ENCODE measurements at regions not wholly inside any gene's neighbourhood (a gene's known extent, or its start where the extent isn't known, plus 50 kb on each side); places are given as distances from the start of the nearest gene placed in this dataset.
"Not testable (repeated sequence)": the region's sequence is repeated elsewhere in the genome, so short reads cannot be mapped to it uniquely, and the experiment has no call there.

DNA sequence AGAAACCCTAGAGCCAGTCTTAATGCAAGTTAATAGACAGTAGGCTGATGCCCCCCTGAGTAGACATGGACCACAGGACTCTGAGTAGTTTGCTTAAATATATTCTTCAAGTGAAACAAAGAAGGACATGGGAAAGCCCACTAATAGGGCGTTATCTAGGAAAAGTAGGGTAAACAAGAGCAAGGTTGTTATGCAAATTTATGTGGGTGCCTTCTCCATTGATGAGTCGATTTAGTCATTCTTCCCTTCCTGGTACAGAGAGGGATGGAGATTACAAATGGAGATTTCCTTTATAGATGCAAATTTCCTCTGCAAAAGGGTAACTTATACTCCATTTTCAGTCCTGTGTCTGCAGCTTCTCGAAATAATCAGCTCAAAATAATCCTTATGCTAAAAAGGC is 262.0 kb downstream of the CD83 start:
- no peak for DNase-seq

DNA sequence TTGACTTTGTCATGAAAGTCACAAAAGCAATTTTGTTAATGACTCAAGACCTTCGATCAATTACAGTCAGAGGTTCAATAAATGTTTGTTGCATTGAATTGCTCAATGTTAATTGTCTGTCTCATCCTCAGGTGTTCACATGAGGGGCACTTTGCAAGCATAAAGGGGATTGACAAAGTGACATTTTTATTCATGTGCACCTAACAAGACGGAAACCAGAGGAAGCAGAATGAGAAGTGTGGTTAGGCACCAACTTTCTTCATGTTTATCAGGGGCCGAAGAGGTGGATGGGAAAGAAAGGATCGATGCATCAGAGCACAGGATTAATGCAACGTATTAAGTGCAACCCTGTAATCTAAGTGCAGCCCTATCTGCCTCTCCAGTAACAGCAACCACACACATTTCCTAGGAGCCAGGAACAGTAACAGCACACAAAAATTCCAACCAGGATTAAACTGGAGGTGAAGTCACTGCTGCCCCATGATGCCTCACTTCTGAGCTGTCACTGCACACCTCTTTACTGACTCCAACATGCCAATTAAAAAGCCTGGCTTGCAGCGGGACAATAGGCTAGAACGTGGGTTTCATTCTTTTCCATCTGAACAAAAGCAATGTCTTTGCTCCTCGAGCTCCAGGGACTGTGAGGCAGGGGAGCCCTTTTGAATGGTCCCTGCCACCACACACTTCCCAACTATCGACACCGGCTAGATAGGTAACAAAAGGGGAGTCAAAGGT is 262.7 kb downstream of the CD83 start:
- no peak for DNase-seq

DNA sequence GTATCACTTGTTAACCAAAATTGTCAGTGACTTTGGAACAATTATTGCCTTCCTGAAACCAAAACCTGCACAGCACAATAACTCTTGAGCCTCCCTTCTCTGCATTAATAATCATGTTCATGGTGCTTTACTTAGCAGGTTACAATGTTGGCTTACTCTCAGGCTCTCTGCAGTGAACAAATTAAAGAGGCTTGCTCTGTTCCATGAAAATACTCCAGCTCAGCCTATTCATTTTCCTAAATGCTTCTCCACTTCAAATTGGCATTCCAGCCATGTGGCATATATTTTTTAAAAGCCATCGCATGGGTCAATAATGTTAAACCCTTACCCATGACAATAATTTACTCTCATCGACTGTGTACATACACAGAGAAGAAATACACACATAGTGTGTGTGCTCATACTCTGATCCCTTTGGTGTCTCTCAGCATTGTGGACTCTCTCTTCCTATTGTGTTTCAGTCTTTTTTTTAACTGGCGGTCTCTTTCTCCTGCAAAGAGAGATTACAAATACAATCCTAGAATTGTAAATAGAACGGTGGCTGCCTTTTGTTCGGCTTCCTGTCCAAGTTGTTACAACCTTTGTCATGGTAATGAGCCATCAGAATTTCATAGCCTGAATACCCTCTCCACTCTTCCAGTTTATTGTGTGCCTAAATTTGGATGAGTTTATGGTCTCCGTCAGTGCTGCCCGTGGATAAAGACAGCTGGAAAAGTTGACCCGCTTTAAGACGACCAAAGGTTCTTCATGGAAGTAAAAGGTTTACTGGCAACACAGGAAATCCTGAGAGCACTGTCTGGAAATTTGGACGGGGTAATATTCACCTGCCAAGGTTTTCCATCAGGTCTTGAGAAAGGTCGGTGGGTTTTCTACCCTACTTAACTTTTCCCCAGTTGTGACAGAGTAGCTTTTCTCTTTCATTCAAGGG is 263.6 kb downstream of the CD83 start:
- no peak for DNase-seq

DNA sequence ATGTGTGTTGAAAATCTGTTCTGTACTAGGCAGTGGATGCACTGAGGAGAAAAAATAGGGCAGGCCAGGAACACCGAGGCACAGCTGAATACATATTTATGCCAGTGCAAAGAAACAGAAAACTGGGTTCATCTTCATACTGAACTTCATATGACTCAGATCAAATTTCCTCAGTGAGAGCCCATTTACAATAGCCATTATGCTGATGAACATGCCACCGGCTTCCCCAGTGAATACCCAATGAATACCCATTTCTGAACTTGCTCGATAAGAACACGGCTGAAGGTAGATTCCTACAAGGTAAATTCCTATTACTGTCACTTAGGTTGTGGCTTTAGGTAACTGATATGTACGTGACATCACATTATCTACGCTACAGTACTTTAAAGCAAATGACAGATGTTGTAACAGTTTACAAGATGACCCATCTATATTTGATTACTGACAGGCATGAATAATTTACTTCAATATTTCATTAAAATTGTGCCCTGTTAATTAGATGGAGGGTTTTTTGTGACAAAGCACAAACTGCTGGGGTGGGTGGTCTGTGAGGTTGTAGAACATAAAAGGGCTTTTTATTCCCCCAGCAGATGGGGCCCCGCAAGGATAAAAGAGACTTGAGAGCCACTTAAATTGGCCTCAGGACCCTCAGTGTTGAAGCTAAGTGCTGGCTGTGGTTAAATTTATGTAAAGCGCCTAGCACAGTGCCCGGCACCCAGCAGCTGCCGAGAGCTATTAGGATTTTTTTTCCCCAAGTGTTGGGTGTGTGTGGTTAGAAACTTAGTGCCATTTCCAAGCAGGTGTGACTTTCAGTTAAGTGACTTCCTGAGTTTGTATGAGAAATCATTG is 264.5 kb downstream of the CD83 start:
- peak; percentile 43 for DNase-seq

DNA sequence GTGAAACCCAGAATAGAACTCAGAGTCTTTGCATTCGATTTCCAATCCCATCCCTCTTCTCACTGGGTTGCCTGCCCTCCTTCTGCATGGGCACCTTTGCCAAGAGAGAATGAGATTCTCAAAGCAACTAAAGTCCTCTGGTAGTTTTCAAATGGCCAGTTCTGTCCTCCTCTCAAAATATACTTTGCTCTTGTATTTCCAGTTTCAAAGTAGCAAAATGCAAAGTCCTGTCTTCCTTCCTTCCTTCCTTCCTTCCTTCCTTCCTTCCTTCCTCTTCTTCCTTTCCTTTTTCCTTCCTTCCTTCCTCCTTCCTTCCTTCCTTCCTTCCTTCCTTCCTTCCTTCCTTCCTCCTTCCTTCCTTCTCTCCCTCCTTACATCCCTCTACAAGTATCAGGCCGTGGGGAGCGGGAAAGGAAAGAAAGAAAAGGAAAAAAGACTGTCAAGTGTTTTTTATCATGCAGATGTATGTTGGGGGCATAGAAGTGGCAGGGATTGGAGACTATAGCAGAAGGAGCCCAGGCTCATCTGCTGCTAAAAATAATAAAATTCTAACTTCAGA is 265.2 kb downstream of the CD83 start:
- DNase-seq = no peak

DNA sequence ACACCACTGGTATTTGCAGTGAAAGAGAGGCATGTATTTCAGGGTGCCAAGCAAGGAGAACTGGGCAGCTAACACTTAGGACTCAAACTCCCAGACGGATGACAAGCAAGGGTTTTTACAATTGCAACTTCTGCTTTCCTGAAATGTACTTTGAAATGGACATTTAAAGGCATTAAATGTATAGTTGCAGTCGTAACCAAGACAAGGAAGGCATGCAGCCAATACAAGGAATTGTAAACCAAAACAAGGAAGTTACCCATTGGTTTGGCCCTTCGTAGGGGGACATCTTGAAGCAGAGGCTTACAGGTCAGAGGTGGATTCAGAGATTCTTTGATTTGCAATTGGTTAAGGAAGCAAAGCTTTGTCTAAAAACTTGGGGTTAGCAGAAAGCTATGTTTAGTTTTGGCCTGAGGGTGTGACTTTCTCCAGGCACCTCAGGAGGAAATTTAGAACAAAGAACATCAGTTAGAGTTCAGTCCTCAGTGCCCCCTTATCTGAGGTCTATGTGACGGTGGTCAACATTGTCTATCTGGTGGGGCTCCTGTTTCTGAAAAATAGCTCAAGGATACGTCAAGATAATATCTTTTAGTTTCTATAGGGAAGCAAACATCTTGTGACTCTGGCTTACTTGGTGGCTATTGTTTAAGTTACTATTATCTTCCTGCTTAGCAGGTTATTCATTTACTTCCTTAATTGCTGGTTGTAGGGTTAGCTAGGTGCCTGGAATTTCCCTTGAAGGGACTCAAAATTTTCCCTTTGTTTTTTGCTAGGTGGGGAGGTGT is 266.0 kb downstream of the CD83 start:
- no peak for DNase-seq

DNA sequence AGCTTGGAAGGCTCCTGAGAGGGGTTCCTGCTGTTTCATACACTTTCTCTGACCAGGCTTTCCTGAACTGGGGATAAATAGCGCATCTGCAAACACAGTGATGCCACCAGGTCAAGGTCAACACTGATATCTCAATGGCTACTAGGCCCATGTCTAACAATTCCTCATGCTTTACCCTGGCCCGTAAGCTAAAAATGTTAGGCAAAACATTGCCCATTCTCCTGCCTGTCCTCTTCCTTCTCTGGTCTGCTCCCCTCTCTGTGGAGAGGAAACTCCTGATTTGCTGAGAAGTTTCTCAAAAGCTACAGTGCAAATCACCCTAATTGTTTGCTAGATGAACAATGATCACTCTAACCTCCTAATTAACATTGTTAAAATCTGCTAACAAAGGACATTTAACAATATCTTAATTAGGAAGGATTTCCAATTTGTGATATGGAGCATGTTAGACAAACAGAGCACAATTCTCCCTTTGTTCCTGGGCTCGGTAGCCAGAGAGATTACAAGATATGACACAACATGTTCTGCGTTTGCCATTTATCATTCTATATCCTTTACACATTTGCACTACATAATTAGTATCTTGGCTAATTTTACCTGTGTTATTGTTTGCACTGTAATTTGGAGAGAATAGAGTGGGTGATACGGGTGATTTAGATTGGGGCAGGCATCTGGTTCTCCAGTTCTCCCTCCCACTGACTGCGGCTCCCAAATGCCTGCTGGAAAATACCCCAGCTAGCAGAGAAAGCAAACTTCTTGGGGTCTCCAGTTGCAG is 266.8 kb downstream of the CD83 start:
- DNase-seq = no peak

DNA sequence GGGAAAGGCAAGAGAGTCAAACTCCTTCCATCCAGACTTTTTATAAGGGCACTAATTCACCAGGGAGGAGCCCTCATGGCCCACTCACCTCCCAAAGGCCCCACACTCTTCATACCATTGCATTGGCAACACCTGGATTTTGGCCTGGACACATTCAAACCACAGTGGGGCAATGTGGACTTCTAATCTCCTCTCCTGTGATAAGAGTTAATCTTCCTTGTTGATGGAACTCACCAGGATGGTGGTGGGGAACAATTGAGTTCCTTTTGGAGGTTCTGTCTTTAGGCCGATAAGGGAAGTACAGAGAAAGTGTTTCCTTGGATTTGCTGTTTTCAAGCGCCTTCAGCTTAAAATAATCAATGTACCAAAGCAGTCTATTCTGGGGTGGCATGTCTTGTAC is 268.7 kb downstream of the CD83 start:
- DNase-seq = no peak

DNA sequence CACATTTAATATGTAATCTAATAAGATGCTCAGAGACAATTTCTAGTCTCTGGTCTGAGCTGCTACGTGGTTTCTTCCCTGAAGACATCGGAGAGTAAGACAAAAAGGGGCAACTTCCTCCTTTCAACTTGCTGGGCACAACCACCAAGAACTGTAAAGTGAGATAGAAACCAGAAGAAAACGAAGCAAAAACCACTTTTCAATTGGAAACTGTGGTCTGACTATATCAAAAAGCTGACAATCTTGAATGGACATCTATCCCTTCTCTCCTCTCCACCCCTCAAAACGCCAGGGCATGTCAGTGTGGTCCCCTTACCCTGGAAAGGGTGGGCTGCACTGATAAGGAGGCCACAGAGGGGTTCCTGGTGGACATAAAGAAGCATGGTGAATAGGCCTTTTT is 269.1 kb downstream of the CD83 start:
- no peak for DNase-seq

DNA sequence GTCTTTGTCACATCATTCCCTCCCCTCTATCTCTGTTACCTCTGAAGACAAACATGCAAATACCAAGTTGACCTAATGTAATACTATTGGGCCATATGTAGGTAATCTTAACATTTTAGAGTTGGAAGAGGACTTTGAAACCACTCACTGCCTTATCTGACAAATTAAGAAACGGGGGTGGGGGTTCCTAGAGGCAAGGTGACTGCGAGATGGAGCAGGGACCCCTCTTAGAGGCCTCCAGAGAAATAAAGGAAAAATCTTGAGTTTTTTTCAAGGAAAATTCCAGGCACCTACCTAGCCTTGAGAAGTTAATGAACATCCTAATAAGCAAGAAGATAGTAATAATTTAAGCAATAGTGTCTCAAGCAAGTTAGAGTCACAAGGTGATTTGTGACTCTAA is 270.8 kb downstream of the CD83 start:
- DNase-seq = no peak

DNA sequence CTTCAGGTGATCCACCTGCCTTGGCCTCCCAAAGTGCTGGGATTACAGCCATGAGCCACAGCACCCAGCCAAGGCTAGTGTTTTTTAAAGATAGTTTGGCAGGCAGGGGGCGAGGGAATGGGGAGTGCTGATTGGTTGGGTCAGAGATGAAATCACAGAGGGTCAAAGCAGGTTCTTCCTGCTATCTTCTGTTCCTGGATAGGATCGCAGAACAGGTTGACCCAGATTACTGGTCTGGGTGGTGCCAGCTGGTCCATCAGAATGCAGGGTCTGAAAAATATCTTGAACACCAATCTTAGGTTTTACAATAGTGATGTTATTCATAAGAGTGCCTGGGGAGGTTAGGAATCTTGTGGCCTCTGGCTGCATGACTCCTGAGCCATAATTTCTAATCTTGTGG is 272.2 kb downstream of the CD83 start:
- DNase-seq = not testable (repeated sequence)

DNA sequence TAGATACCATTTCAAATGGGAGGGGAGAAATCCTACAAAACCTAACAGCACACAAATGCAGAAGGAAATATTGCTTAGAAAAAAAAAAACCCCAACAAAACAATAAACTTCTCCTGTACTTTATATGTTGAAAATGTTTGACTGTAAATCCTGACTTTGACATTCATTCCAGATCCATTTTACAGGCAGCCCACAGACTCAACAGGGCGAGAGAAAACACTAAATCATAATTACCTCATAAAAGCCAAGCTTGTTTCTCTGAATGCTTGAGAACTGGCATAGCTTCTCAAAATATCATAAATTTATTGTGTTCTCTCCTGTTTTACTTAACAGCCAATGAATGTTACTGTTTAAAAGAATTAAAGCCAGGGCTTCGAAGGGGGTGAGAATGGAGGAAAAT is 273.2 kb downstream of the CD83 start:
- DNase-seq = no peak

DNA sequence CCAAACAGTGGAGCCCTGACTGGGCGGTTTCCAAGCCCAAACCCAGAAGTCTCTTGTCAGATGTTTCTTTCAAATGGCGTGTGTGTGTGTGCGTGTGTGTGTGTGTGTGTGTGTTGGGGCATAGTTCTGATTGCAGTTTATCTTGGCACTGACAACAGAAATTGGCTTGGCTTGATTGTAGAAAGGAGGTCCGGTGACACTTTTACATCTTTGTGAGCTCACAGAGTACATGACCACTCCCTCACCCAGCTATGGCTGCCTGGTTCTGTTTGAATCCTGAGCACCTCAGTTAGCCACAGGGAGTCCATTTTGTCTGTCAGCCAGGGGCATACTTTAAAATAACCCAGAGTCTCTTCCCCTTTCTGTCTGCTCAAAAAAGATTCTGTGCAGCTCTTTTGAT is 276.3 kb downstream of the CD83 start:
- DNase-seq = no peak

DNA sequence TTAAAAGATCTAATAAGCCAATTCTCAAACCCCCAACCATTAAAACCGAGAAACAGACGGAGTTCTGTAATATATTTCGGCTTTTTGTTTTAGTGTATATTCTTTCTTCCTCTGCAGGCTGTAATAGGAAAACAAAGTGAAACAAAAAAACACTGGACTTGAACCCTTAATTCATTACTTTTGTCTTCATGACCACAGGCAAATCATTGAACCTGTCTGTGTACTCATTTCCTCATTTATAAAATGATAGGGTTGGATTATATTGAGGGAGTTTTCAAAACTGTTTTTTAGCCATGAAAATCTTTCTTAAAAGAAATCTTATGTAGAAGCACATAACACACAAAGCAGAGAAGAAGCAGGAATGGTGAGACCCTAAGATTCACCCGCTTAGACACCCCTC is 278.8 kb downstream of the CD83 start:
- no peak for DNase-seq

DNA sequence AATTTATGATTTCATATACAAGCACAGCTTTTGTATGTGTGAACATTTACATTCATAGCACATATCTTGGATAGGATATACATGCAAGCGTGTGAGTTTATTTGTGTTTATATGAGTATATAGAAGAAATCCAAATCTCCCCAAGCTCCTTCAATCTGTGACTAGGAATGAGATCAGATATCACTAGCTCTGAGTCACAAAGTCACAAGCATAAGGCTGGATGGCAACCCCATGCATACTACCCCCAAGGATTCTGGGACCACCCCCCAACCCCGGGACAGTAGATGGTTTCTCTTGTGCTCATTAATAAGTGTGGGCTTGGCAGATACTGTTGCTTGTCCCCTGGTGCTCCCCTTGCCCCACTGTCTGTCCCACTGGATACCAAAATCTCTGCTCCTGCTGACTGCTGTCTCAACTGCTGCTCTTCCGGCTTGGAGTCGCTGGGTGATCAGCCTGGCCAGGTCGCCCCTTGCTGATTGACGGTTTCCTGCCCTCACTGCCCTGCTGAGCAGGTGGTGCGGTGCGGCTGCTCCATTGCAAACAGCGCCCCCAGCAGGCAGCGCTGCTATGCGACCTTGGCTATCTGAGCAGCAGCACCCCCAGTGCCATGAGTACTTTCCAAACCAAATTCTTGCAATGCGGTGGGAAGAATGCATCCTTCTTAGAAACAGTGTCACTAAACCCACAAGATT is 279.4 kb downstream of the CD83 start:
- no peak for DNase-seq

DNA sequence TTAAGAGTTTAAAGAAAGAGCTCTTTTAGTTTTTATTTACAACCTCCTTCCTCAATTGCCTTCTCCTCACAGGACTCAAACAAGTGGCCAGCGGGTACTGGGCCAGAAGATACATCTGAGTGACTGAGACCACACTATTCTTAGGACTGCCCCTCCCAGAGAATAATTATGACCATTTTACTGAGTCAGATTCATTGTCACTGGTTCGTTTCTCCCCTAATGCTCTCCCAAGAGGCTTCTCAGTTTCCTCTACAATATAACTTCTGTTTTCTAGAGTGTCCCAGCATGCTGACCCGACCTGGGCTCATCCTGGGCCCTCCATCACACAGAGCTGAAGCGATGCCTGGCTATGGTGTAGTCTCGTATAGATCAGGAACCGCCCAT is 279.9 kb downstream of the CD83 start:
- DNase-seq = no peak

DNA sequence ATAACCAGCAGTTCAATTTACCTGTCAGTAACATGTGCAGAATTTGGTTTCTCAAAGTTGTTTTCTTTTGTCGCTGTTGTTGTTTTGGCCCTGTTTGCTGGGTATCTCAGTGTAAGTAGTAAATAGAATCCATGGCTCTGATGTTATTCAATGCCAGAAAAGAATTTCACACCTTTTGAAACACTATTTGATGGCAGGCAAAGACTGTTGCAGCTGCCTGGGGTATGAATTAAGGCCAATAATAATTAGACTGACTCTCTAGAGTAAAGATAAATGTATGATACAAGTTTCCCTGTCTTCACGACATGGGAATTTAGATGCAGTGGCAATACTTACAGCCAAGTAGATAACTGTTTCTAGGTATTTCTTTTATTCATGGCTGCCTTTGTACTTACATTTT is 281.4 kb downstream of the CD83 start:
- no peak for DNase-seq

DNA sequence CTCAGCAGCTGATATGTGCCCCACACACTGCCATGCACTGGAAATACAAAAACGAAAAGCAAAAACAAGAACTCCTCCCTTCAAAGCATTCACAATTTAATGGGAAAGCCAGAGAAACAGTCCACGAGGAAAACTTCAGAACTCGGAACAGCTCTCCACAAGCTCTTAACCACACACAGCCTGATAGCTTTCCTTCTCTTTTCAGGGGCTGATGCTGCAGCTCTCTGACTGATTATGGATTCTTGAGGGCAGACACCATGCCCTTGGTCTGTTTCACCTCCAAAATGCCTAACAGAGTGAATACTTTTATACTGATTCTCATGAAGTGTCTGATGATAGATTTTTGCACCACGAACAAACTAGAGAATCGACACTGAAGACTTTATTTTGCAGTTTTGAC is 282.1 kb downstream of the CD83 start:
- no peak for DNase-seq

DNA sequence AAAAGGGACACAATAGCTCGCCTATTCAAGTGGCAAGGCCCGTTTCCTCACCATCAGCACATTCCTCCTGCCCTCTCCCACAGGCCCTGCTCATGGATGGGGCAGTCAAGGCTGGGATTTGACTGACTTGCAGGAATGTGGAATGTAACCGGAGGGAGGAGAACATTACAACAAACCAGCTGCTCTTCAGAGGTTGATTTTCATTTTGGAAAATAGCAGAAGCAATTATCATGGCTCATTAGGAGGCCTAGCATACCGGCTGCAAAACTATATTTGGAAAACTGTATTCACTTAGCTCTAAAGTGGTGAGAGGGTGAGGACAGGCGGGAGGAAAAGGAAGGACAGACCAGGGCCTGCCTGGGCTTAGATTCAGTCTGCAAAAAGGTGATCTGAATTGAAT is 283.7 kb downstream of the CD83 start:
- no peak for DNase-seq

DNA sequence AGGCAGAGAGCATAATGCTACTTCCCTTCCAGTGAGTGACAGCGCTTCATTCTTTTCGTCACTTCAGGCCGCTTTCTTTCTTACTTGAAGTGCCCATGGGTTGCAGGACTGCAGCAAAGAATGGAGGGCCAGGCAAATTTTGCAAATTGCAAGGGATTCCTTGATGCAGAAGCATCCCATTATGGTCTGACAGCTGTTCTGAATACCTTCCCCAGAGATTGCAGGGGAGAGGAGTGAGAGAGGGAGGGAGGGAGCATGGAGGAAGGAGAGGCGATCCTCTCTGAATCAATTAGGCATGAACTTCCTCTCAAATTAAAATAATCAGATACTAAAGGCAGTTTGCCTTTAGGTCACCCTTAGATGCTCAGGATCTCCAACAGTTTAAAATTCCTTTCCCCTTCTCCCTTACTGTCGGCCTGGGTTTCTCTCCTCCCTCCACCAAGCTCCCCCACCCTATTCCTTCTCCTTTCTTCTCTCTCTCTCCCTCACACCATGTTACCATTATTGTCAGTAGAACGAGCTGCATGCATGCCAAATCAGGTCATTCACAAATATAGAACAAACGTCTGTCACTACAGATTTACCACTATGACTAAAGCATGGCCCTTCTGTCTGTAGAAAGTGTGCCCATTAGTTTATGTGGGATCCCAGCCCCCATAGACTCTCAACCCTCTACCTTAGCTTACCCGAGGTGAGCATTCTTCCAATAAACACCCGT is 289.2 kb downstream of the CD83 start:
- no peak for DNase-seq
